ENCODE measurements at regions not wholly inside any gene's neighbourhood (a gene's known extent, or its start where the extent isn't known, plus 50 kb on each side); places are given as distances from the start of the nearest gene placed in this dataset.

DNA sequence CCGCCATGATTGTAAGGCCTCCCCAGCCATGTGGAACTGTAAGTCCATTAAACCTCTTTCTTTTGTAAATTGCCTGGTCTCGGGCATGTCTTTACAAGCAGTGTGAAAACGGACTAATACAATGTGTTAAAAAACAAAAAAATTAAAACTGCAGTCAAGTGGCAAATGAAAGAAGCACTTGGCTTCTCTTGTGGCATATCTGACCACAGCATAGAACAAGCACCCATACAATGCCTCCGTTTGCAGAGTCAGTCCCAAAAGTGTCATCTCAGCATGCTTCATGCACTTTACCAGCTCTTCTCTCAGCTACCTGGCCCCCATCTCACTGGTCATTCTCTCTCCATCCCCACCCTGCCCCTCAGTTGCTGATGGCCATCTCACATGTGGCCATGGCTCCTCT, 51.1 kb upstream of the DAPK1 start:
- TF ChIP-seq, protein P1, sequence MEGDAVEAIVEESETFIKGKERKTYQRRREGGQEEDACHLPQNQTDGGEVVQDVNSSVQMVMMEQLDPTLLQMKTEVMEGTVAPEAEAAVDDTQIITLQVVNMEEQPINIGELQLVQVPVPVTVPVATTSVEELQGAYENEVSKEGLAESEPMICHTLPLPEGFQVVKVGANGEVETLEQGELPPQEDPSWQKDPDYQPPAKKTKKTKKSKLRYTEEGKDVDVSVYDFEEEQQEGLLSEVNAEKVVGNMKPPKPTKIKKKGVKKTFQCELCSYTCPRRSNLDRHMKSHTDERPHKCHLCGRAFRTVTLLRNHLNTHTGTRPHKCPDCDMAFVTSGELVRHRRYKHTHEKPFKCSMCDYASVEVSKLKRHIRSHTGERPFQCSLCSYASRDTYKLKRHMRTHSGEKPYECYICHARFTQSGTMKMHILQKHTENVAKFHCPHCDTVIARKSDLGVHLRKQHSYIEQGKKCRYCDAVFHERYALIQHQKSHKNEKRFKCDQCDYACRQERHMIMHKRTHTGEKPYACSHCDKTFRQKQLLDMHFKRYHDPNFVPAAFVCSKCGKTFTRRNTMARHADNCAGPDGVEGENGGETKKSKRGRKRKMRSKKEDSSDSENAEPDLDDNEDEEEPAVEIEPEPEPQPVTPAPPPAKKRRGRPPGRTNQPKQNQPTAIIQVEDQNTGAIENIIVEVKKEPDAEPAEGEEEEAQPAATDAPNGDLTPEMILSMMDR (IDR thresholded peaks at IDR 0.05; ENCODE audit: poor library complexity) = no peak
- TF ChIP-seq EZH2 (IDR thresholded peaks at IDR 0.05; ENCODE audit: borderline replicate concordance) (no peak), EZH2phosphoT487 (IDR thresholded peaks at IDR 0.05; ENCODE audit: low read depth, severe bottlenecking, unreplicated experiment) (no peak)
